Transverse colon (tissue), 4 donors: ENCODE measurements at regions not wholly inside any gene's neighbourhood (a gene's known extent, or its start where the extent isn't known, plus 50 kb on each side); places are given as distances from the start of the nearest gene placed in this dataset.

Experiments used
- CTCF ChIP-seq, 5 experiments: fragments of 200-600 bp in 3 of 5; fragments of 450-650 bp in 2 of 5; sonication (generic) in 3 of 5; IDR thresholded peaks; 1 replicate in 2 of 5; 2 replicates in 3 of 5; pipeline ENCODE4 v1.5.1; 2016 to 2017; ENCODE audit warnings: antibody characterized with exemption in 5 of 5, inconsistent platforms in 3 of 5, mild to moderate bottlenecking in 2 of 5, moderate library complexity in 1 of 5
- EP300 ChIP-seq: sonication (generic); formaldehyde crosslinking; IDR thresholded peaks from one replicate; pipeline ENCODE4 v1.6.1; 2017; ENCODE audit warnings: antibody characterized with exemption, low read depth
- POLR2A ChIP-seq: fragments of 450-650 bp; IDR thresholded peaks from one replicate; pipeline ENCODE4 v1.6.1; 2016; ENCODE audit warnings: antibody characterized with exemption, mild to moderate bottlenecking, moderate library complexity
- POLR2AphosphoS5 ChIP-seq, 3 donors: sonication (generic); formaldehyde crosslinking; IDR thresholded peaks; one replicate each; pipeline ENCODE4 v1.6.1; 2016; ENCODE audit warnings: antibody characterized with exemption in 3 of 3

- TF ChIP-seq CTCF (IDR thresholded peaks at IDR 0.05) = no peak
- no peak for TF ChIP-seq POLR2A
- no peak for TF ChIP-seq EP300
- TF ChIP-seq POLR2AphosphoS5 (IDR thresholded peaks at IDR 0.05) = no peak
Measured at GRCh38 chr3:197368330-197368729, 69.9 kb upstream of the DLG1 start.
